Peyer's patch (tissue), 4 donors: ENCODE measurements at regions not wholly inside any gene's neighbourhood (a gene's known extent, or its start where the extent isn't known, plus 50 kb on each side); places are given as distances from the start of the nearest gene placed in this dataset.

Source experiments
- DNase-seq, 3 donors: peaks; one replicate each; pipeline ENCODE4 v3.0.0-alpha.2; 2017 to 2019
- H3K27ac ChIP-seq, 4 donors: fragments of 200-600 bp; sonication (generic); one replicate each; pipeline ENCODE4 v1.5.1; 2016 to 2019
- H3K27me3 ChIP-seq, 2 donors: fragments of 200-600 bp; sonication (generic); one replicate each; pipeline ENCODE4 v1.5.1; 2019
- H3K36me3 ChIP-seq, 3 donors: fragments of 200-600 bp; sonication (generic); one replicate each; pipeline ENCODE4 v1.5.1; 2016 to 2019
- H3K4me1 ChIP-seq, 4 donors: fragments of 200-600 bp; sonication (generic); one replicate each; pipeline ENCODE4 v1.5.1; 2016 to 2019
- H3K4me3 ChIP-seq, 4 donors: fragments of 200-600 bp; sonication (generic); 1 replicate in 3 of 4; 2 replicates in 1 of 4; pipeline ENCODE4 v1.5.1; 2016 to 2019; ENCODE audit warnings: mild to moderate bottlenecking in 1 of 4
- H3K9me3 ChIP-seq, 4 donors: fragments of 200-600 bp; sonication (generic); one replicate each; pipeline ENCODE4 v1.5.1; 2016 to 2019; ENCODE audit warnings: mild to moderate bottlenecking in 1 of 4
- CTCF ChIP-seq, 6 experiments: fragments of 450-650 bp in 4 of 6; fragments of 200-600 bp in 2 of 6; sonication (generic) in 1 of 6; IDR thresholded peaks; one replicate each; pipeline ENCODE4 v1.5.1; 2017 to 2019; ENCODE audit warnings: antibody characterized with exemption in 6 of 6, mild to moderate bottlenecking in 3 of 6, moderate library complexity in 1 of 6
- POLR2A ChIP-seq, 2 donors: fragments of 450-650 bp; IDR thresholded peaks; one replicate each; pipeline ENCODE4 v1.5.1; 2017; ENCODE audit warnings: antibody characterized with exemption in 2 of 2, mild to moderate bottlenecking in 2 of 2, moderate library complexity in 2 of 2

GRCh38 chr13:78976696-78977095, 317.7 kb upstream of the OBI1 start:
- H3K27me3 ChIP-seq, result no peaks in the 10 kb centered on the region
- no peaks in the 10 kb centered on the region for H3K4me1 ChIP-seq
- H3K27ac ChIP-seq, result no peak overlapping the region
- no peak overlapping the region for H3K4me3 ChIP-seq
- TF ChIP-seq POLR2A (IDR thresholded peaks at IDR 0.05) (no peak), CTCF (IDR thresholded peaks at IDR 0.05) (no peak)
- no peak for DNase-seq
- H3K9me3 ChIP-seq, result no peaks in the 10 kb centered on the region
- H3K36me3 ChIP-seq, result no peaks in the 10 kb centered on the region

GRCh38 chr13:78972561-78972960, 313.6 kb upstream of the OBI1 start:
- H3K9me3 ChIP-seq, result no peaks in the 10 kb centered on the region

GRCh38 chr13:78971355-78972025, 312.5 kb upstream of the OBI1 start:
- H3K27ac ChIP-seq, result no peak overlapping the region
- no peak for TF ChIP-seq POLR2A (IDR thresholded peaks at IDR 0.05)
- no peak for TF ChIP-seq CTCF (IDR thresholded peaks at IDR 0.05)
- H3K4me3 ChIP-seq, result no peak overlapping the region
- no peak for DNase-seq
- H3K9me3 ChIP-seq, result no peaks in the 10 kb centered on the region
- no peaks in the 10 kb centered on the region for H3K4me1 ChIP-seq
- no peaks in the 10 kb centered on the region for H3K36me3 ChIP-seq
- H3K27me3 ChIP-seq, result no peaks in the 10 kb centered on the region

More at GRCh38 chr13:78972561-78972960, 313.6 kb upstream of the OBI1 start:
- Histone ChIP-seq H3K4me1 (no peaks in the 10 kb centered on the region), H3K27ac (no peak overlapping the region), H3K4me3 (no peak overlapping the region), H3K27me3 (no peaks in the 10 kb centered on the region), H3K36me3 (no peaks in the 10 kb centered on the region)
- DNase-seq, result no peak
- no peak for TF ChIP-seq POLR2A (IDR thresholded peaks at IDR 0.05)
- no peak for TF ChIP-seq CTCF (IDR thresholded peaks at IDR 0.05)

- H3K9me3 ChIP-seq, result no peaks in the 10 kb centered on the region
- no peak overlapping the region for H3K4me3 ChIP-seq
- H3K36me3 ChIP-seq, result no peaks in the 10 kb centered on the region
- H3K27ac ChIP-seq, result no peak overlapping the region
- no peak for DNase-seq
- TF ChIP-seq POLR2A (IDR thresholded peaks at IDR 0.05), result no peak
- no peak for TF ChIP-seq CTCF (IDR thresholded peaks at IDR 0.05)
- no peaks in the 10 kb centered on the region for H3K27me3 ChIP-seq
- H3K4me1 ChIP-seq, result no peaks in the 10 kb centered on the region
These were observed 301.9 kb upstream of the OBI1 start for GRCh38 chr13:78960881-78961280.

- Histone ChIP-seq H3K4me3 (no peak overlapping the region), H3K27me3 (no peaks in the 10 kb centered on the region), H3K36me3 (no peaks in the 10 kb centered on the region), H3K27ac (no peak overlapping the region), H3K4me1 (no peaks in the 10 kb centered on the region), H3K9me3 (no peaks in the 10 kb centered on the region)
- no peak for DNase-seq
- TF ChIP-seq POLR2A (IDR thresholded peaks at IDR 0.05), result no peak
- no peak for TF ChIP-seq CTCF (IDR thresholded peaks at IDR 0.05)
These were observed 299.1 kb upstream of the OBI1 start for GRCh38 chr13:78958006-78958405.
